H1 (cell line): ENCODE measurements at regions not wholly inside any gene's neighbourhood (a gene's known extent, or its start where the extent isn't known, plus 50 kb on each side); places are given as distances from the start of the nearest gene placed in this dataset.

Experiments
- CTCF ChIA-PET: fragments of 300-600 bp; sonication (Branson Sonifier 250); formaldehyde crosslinking; loops from one replicate; lab custom pipeline; 2021; ENCODE audit not compliant: partially characterized antibody; lab: Charles Lee
- POLR2A ChIA-PET: fragments of 300-600 bp; sonication (Branson Sonifier 250); formaldehyde crosslinking; loops from one replicate; lab custom pipeline; 2021; ENCODE audit warnings: inconsistent platforms; ENCODE audit not compliant: partially characterized antibody; lab: Charles Lee
- DNase-seq, 2 experiments: peaks; one replicate each; pipeline versions ENCODE4 v3.0.0 to v3.0.0-alpha.2; 2010 to 2022; ENCODE audit warnings: low spot score in 2 of 2, low read depth in 1 of 2, mixed read lengths in 1 of 2
- FAIRE-seq: peaks from 2 replicates; lab custom pipeline; 2011; peaks lifted over from hg19 to GRCh38; lab: Jason Lieb, UNC
- H2AFZ ChIP-seq: 2 replicates; pipeline ENCODE4 v1.8.1; 2012; ENCODE audit warnings: low read length, inconsistent platforms
- H2AK5ac ChIP-seq: 2 replicates; pipeline ENCODE4 v1.6.1; 2013; ENCODE audit warnings: low read depth, low read length
- H2BK120ac ChIP-seq: replicated peaks from 2 replicates; pipeline ENCODE3; 2013; ENCODE audit warnings: low read depth, low read length, inconsistent platforms
- H2BK12ac ChIP-seq: 2 replicates; pipeline ENCODE4 v1.6.1; 2013; ENCODE audit warnings: low read depth, low read length
- H2BK15ac ChIP-seq: 2 replicates; pipeline ENCODE4 v1.6.1; 2013; ENCODE audit warnings: low read length
- H2BK20ac ChIP-seq: 2 replicates; pipeline ENCODE4 v1.6.1; 2013; ENCODE audit warnings: low read length
- H2BK5ac ChIP-seq: 2 replicates; pipeline ENCODE4 v1.6.1; 2013; ENCODE audit warnings: low read depth, low read length
- H3K14ac ChIP-seq: 2 replicates; pipeline ENCODE4 v1.6.1; 2013; ENCODE audit warnings: inconsistent platforms; ENCODE audit not compliant: insufficient read length
- H3K18ac ChIP-seq: 2 replicates; pipeline ENCODE4 v1.6.1; 2013; ENCODE audit warnings: low read length; ENCODE audit errors: extremely low read depth
- H3K23ac ChIP-seq: 2 replicates; pipeline ENCODE4 v1.6.1; 2013; ENCODE audit warnings: inconsistent platforms; ENCODE audit not compliant: insufficient read length
- H3K23me2 ChIP-seq: 2 replicates; pipeline ENCODE4 v1.6.1; 2013; ENCODE audit warnings: low read depth, low read length
- H3K27ac ChIP-seq: 2 replicates; pipeline ENCODE4 v1.6.1; 2011; ENCODE audit warnings: low read depth, low read length, inconsistent platforms
- H3K27me3 ChIP-seq, 4 experiments: replicated peaks in 1 of 4; 1 replicate in 1 of 4; 2 replicates in 3 of 4; pipeline versions ENCODE4 v1.6.1 to v1.8.1; 2011 to 2013; ENCODE audit warnings: low read length in 3 of 4, mild to moderate bottlenecking in 3 of 4, inconsistent platforms in 2 of 4, mixed read lengths in 2 of 4, moderate library complexity in 1 of 4; ENCODE audit not compliant: control insufficient read depth in 3 of 4, insufficient read depth in 3 of 4; ENCODE audit errors: extremely low read depth in 1 of 4
- H3K36me3 ChIP-seq, 4 experiments: 2 replicates each; pipeline versions ENCODE4 v1.6.1 to v1.8.1; 2011 to 2013; ENCODE audit warnings: mild to moderate bottlenecking in 4 of 4, low read length in 3 of 4, moderate library complexity in 2 of 4, control low read depth in 1 of 4, inconsistent platforms in 1 of 4; ENCODE audit not compliant: insufficient read depth in 4 of 4, control insufficient read depth in 2 of 4
- H3K4ac ChIP-seq: replicated peaks from 2 replicates; pipeline ENCODE3; 2013; ENCODE audit warnings: low read length, low read depth, mixed read lengths, inconsistent platforms; ENCODE audit not compliant: insufficient read length
- H3K4me1 ChIP-seq, 4 experiments: replicated peaks in 1 of 4; 1 replicate in 1 of 4; 2 replicates in 3 of 4; pipeline versions ENCODE4 v1.6.1 to v1.8.1; 2011 to 2013; ENCODE audit warnings: low read length in 3 of 4, inconsistent platforms in 2 of 4, mixed read lengths in 1 of 4; ENCODE audit not compliant: insufficient read depth in 4 of 4, control insufficient read depth in 3 of 4
- H3K4me2 ChIP-seq, 2 experiments: 2 replicates each; pipeline versions ENCODE4 v1.6.1 to v1.8.1; 2011 to 2013; ENCODE audit warnings: low read depth in 2 of 2, low read length in 2 of 2, control low read depth in 1 of 2, inconsistent platforms in 1 of 2, mild to moderate bottlenecking in 1 of 2; ENCODE audit not compliant: insufficient read depth in 1 of 2
- H3K4me3 ChIP-seq, 4 experiments: fragments of 200-600, 300-600 bp in 1 of 4; sonication (generic), shearing (Covaris generic), sonication (Bioruptor Twin) in 1 of 4; 2 replicates each; pipeline versions ENCODE4 v1.5.1 to v1.8.1; 2011 to 2016; ENCODE audit warnings: low read length in 4 of 4, low read depth in 3 of 4, control low read depth in 2 of 4, inconsistent platforms in 2 of 4, mild to moderate bottlenecking in 2 of 4, mixed read lengths in 1 of 4, moderate library complexity in 1 of 4; ENCODE audit not compliant: insufficient read depth in 2 of 4; ENCODE audit errors: extremely low read depth in 1 of 4
- H3K56ac ChIP-seq: replicated peaks from 2 replicates; pipeline ENCODE3; 2013; ENCODE audit warnings: low read depth, mild to moderate bottlenecking, mixed read lengths, low read length, inconsistent platforms; ENCODE audit not compliant: insufficient read length
- H3K79me1 ChIP-seq: 2 replicates; pipeline ENCODE4 v1.6.1; 2013; ENCODE audit warnings: low read depth, low read length, control low read depth
- H3K79me2 ChIP-seq, 2 experiments: 2 replicates each; pipeline versions ENCODE4 v1.6.1 to v1.8.1; 2012 to 2013; ENCODE audit warnings: low read length in 2 of 2, mild to moderate bottlenecking in 2 of 2, inconsistent platforms in 1 of 2; ENCODE audit not compliant: insufficient read depth in 2 of 2, control insufficient read depth in 1 of 2
- H3K9ac ChIP-seq, 4 experiments: replicated peaks in 1 of 4; 1 replicate in 1 of 4; 2 replicates in 3 of 4; pipeline versions ENCODE4 v1.6.1 to v1.8.1; 2011 to 2013; ENCODE audit warnings: low read depth in 3 of 4, low read length in 3 of 4, control low read depth in 2 of 4, mild to moderate bottlenecking in 2 of 4, moderate library complexity in 2 of 4, inconsistent platforms in 1 of 4; ENCODE audit errors: extremely low read depth in 1 of 4
- H3K9me3 ChIP-seq, 2 experiments: 2 replicates each; pipeline versions ENCODE4 v1.6.1 to v1.8.1; 2012 to 2013; ENCODE audit warnings: mild to moderate bottlenecking in 2 of 2, moderate library complexity in 2 of 2, control low read depth in 1 of 2, inconsistent platforms in 1 of 2, low read depth in 1 of 2, low read length in 1 of 2, mixed read lengths in 1 of 2; ENCODE audit not compliant: insufficient read depth in 2 of 2
- H4K20me1 ChIP-seq, 2 experiments: replicated peaks in 1 of 2; 2 replicates each; pipeline versions ENCODE3 to v1.8.1; 2011 to 2013; ENCODE audit warnings: inconsistent platforms in 2 of 2, low read length in 2 of 2, mild to moderate bottlenecking in 1 of 2; ENCODE audit not compliant: insufficient read depth in 2 of 2, control insufficient read depth in 1 of 2
- H4K5ac ChIP-seq: 2 replicates; pipeline ENCODE4 v1.6.1; 2013; ENCODE audit warnings: low read length, low read depth, mixed read lengths, inconsistent platforms; ENCODE audit not compliant: insufficient read length
- H4K8ac ChIP-seq: 2 replicates; pipeline ENCODE4 v1.8.0; 2013; ENCODE audit warnings: mild to moderate bottlenecking, moderate library complexity, low read length, inconsistent platforms; ENCODE audit not compliant: insufficient read depth; ENCODE audit errors: extremely low read depth
- H4K91ac ChIP-seq: replicated peaks from 2 replicates; pipeline ENCODE3; 2013; ENCODE audit warnings: low read length, mixed read lengths, inconsistent platforms; ENCODE audit not compliant: insufficient read length
- CTBP2 ChIP-seq: IDR thresholded peaks from 2 replicates; pipeline ENCODE4 v1.7.0; 2011; ENCODE audit warnings: borderline replicate concordance, mild to moderate bottlenecking, moderate library complexity, mixed read lengths, low read length; ENCODE audit not compliant: insufficient read depth, insufficient read length
- GABPA ChIP-seq: IDR thresholded peaks from 2 replicates; pipeline ENCODE4 v1.6.1; 2011; ENCODE audit warnings: mild to moderate bottlenecking, low read length, moderate library complexity, borderline replicate concordance; ENCODE audit not compliant: insufficient read depth
- KDM1A ChIP-seq: fragments of 200-600, 300-600 bp; sonication (generic); IDR thresholded peaks from 2 replicates; pipeline ENCODE4 v1.7.1; 2016; ENCODE audit warnings: mild to moderate bottlenecking, low read length, borderline replicate concordance
- YY1 ChIP-seq: IDR thresholded peaks from 2 replicates; pipeline ENCODE4 v1.6.1; 2011; ENCODE audit warnings: low read depth, mild to moderate bottlenecking, low read length
- WGBS, 2 experiments: shearing (Covaris generic) in 1 of 2; methylation state at CpG; one replicate each; pipeline versions ENCODE4 v1.1.6 to v1.1.7; 2013 to 2015; ENCODE audit warnings: low lambda C conversion rate in 2 of 2, mixed read lengths in 2 of 2, inconsistent platforms in 1 of 2, low coverage in 1 of 2, missing lambda C conversion rate in 1 of 2; ENCODE audit not compliant: insufficient replicate concordance in 2 of 2, insufficient coverage in 1 of 2, insufficient read length in 1 of 2; ENCODE audit errors: extremely low coverage in 1 of 2, missing lambda C conversion rate in 1 of 2; 5-methylcytosine and 5-hydroxymethylcytosine counted together

DNA sequence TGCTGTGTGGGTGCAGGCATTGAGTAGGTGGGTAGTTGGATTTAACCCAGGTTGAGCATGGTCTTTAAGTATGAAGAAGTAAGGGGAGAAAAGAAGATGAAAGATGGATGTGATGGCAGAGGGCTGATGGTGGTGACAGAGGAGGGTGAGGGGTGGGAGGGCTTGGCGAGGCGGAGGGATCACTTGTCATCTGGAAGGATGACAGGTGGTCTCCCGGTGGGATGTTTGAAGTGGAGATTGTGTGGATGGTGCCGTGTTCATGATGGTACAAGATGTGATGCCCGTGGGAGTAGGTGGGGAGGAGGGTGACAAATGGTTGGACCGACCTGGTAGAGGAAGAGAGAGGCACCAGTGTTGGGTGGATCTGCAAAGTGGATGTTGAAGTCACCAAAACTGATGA, 208.8 kb downstream of the RPLP1 start:
- POLR2A ChIA-PET, result no interaction called here
- Histone ChIP-seq H3K79me2 (no peaks in the 10 kb centered on the region), H3K9ac (no peak overlapping the region; a peak in 1 of 7 replicates), H3K18ac (no peak overlapping the region; the same call in 1 of the 2 replicates), H2BK20ac (no peak overlapping the region), H2BK15ac (no peak overlapping the region), H3K23ac (no peak overlapping the region), H4K91ac (no peak overlapping the region), H2AFZ (no peak overlapping the region), H3K4me2 (no peak overlapping the region), H2BK120ac (no peak overlapping the region), H3K4me1 (peaks cover 0 to 11% (median 5%) of the 10 kb centered on the region in 4 experiments; a peak in 5 of 7 replicates), H3K14ac (no peak overlapping the region), H3K79me1 (no peaks in the 10 kb centered on the region), H3K9me3 (no peaks in the 10 kb centered on the region), H2BK12ac (peak overlapping the region; percentile 27; the same call in 1 of the 2 replicates), H3K27me3 (no peaks in the 10 kb centered on the region), H4K8ac (no peak overlapping the region), H2AK5ac (no peak overlapping the region), H4K5ac (no peak overlapping the region), H2BK5ac (no peak overlapping the region), H3K23me2 (no peaks in the 10 kb centered on the region), H3K27ac (no peak overlapping the region), H3K4me3 (no peak overlapping the region), H4K20me1 (no peaks in the 10 kb centered on the region), H3K36me3 (no peaks in the 10 kb centered on the region), H3K56ac (no peak overlapping the region), H3K4ac (no peak overlapping the region)
- WGBS, 2 experiments, result 86% methylated on average over 6 of the region's 6 CpGs; no CpG with 5 or more reads in 1 of the 2 experiments
- CTCF ChIA-PET, result interaction anchor here (0.5 kb wide), 1 partner anchor 71 kb away, joined by 3 read pairs; no protein-coding TSS in a partner anchor
- DNase-seq (no peak), FAIRE-seq (no peak)
- TF ChIP-seq CTBP2, result no peak
- TF ChIP-seq YY1, result no peak
- no peak for TF ChIP-seq GABPA
- TF ChIP-seq KDM1A, result no peak
- TF ChIP-seq, all 59 proteins: peak for 0
